Lower lobe of right lung (tissue), 2 donors: ENCODE measurements at regions not wholly inside any gene's neighbourhood (a gene's known extent, or its start where the extent isn't known, plus 50 kb on each side); places are given as distances from the start of the nearest gene placed in this dataset.
A peak's percentile ranks its signal among the peaks of the same experiment; 100 is the strongest.

Experiments
- ATAC-seq, 2 donors: fragments of 200-7000 bp; cut with Tn5 transposase; one replicate each; pipeline ENCODE4 v1.9.1; 2020 to 2022; ENCODE audit warnings: mild to moderate bottlenecking in 2 of 2, moderate library complexity in 2 of 2
- DNase-seq: peaks from one replicate; pipeline ENCODE4 v3.0.0-alpha.2; 2020
- H3K27ac ChIP-seq: fragments of 200-600 bp; one replicate; pipeline ENCODE4 v1.8.0; 2022
- H3K27me3 ChIP-seq: fragments of 200-600 bp; one replicate; pipeline ENCODE4 v1.8.0; 2022; ENCODE audit warnings: low read depth
- H3K36me3 ChIP-seq: fragments of 200-600 bp; one replicate; pipeline ENCODE4 v1.8.0; 2022; ENCODE audit warnings: mild to moderate bottlenecking
- H3K4me1 ChIP-seq: fragments of 200-600 bp; one replicate; pipeline ENCODE4 v1.8.0; 2022
- H3K4me3 ChIP-seq: fragments of 200-600 bp; one replicate; pipeline ENCODE4 v1.8.0; 2022; ENCODE audit warnings: mild to moderate bottlenecking
- H3K9me3 ChIP-seq: fragments of 200-600 bp; one replicate; pipeline ENCODE4 v1.8.0; 2022
- intact Hi-C: fragments of 100-400 bp; cut with DNase I; formaldehyde crosslinking; loops from one replicate; pipeline ENCODE4 v1.11.0; 2022
- TF ChIP-seq, protein P1 (sequence below): fragments of 200-600 bp; IDR thresholded peaks from one replicate; pipeline ENCODE4 v1.8.0; 2022; ENCODE audit warnings: antibody characterized with exemption, mild to moderate bottlenecking
- donor health status: DM: no; HTN: yes; CAD: no; lungs with severe emphysema.

DNA sequence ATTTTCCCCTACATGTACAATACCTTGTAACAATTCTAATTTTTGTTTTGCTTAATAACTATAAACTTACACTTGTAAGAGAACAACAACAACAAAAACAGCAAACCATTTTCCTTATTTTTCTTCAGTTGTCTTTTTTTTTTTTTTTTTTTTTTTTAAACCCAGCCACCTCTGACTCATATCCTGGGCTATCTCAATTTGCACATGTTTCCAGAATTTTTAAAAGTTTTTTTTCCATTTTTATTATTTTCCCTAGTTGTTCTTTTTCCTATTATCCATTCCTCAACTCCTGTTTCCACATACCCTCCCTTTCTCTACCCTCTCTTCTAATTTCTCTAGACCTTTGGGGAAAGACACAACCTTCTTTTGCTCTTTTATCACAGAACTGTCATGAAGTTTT, 112.5 kb downstream of the EFEMP1 start:
- Histone ChIP-seq H3K27me3 (no peaks in the 10 kb centered on the region), H3K36me3 (no peaks in the 10 kb centered on the region), H3K27ac (no peak overlapping the region), H3K9me3 (no peaks in the 10 kb centered on the region), H3K4me3 (no peak overlapping the region), H3K4me1 (no peaks in the 10 kb centered on the region)
- TF ChIP-seq, protein P1, sequence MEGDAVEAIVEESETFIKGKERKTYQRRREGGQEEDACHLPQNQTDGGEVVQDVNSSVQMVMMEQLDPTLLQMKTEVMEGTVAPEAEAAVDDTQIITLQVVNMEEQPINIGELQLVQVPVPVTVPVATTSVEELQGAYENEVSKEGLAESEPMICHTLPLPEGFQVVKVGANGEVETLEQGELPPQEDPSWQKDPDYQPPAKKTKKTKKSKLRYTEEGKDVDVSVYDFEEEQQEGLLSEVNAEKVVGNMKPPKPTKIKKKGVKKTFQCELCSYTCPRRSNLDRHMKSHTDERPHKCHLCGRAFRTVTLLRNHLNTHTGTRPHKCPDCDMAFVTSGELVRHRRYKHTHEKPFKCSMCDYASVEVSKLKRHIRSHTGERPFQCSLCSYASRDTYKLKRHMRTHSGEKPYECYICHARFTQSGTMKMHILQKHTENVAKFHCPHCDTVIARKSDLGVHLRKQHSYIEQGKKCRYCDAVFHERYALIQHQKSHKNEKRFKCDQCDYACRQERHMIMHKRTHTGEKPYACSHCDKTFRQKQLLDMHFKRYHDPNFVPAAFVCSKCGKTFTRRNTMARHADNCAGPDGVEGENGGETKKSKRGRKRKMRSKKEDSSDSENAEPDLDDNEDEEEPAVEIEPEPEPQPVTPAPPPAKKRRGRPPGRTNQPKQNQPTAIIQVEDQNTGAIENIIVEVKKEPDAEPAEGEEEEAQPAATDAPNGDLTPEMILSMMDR = no peak
- ATAC-seq (no peak), DNase-seq (no peak)
- intact Hi-C loops = no loop called here

DNA sequence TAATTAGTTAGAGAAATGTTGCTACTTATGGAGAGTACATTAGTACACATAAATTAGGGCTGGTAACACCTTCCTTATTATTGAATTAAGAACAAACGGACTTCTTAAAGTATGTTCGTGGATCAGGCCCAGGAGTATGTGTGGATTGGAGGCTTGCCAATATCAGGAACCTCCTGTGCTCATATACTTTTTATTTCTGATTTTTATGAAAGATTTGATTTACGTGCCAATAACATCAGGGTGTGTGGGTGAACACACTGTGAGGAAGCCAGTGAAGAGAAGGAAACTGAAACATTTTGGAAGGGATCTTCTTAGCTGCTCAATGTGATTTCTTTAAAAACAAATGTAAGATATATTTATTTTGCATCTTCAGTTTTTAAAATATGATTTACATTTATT, 113.0 kb downstream of the EFEMP1 start:
- no peaks in the 10 kb centered on the region for H3K4me1 ChIP-seq
- H3K27me3 ChIP-seq = no peaks in the 10 kb centered on the region
- intact Hi-C loops = no loop called here
- no peak overlapping the region for H3K4me3 ChIP-seq
- DNase-seq (no peak), ATAC-seq (no peak)
- no peaks in the 10 kb centered on the region for H3K9me3 ChIP-seq
- H3K36me3 ChIP-seq = no peaks in the 10 kb centered on the region
- H3K27ac ChIP-seq = no peak overlapping the region
- TF ChIP-seq, protein P1 = no peak

DNA sequence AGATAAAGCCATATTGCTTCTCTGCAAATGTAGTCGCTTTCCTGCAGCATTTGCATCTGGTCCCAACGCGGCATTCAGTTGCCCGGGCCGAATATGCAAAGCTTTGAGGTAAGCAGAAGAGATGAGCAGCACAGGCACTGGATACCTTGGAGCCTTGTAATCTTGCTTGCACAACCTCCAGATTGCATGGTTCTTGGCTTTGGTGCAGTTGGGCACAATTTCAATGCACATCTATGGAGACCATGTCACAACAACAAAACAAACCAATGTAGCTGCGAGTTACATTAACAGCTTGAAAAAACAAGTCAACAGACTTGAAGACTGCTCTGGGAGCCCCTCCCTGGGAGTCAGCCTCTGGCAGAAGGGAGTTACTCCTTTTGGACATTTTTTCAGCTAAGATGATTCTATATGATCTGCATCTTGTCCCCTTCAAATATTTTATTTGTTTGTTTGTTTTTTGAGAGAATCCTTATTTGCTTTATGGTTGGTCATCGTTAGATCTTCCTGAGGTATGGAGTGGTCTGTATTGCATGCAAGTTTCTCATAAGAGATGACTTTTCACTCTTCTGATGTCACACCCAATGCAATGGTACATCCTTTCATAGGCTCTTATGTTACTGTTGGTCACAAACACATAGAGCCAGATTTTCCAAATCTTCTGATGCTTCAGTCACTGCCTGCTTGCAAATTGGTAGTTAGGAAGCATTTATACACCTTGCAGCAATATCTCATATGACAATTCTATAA, 113.5 kb downstream of the EFEMP1 start:
- Histone ChIP-seq H3K4me3 (no peak overlapping the region), H3K27me3 (no peaks in the 10 kb centered on the region), H3K36me3 (no peaks in the 10 kb centered on the region), H3K27ac (no peak overlapping the region), H3K4me1 (no peaks in the 10 kb centered on the region), H3K9me3 (no peaks in the 10 kb centered on the region)
- ATAC-seq (peak; percentile 41 to 54), DNase-seq (no peak)
- intact Hi-C loops = no loop called here
- TF ChIP-seq, protein P1 = no peak

DNA sequence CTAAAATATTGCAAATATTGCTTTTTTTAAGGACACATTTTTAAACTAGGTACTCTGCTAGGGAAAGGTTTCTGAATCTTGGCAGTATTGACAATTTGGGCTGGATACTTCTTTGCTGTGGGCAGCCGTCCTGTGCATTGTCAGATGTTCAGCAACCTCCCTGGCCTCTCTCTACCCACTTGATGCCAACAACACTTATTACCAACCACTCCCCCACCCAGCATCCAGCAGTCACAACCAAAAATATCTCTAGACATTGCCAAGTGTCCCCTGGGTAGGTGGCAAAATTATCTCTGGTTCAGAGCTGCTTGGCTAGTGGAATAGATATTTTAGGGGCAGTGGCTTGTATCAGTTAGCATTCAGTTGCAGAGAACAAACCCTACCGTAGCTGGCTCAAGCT, 114.3 kb upstream of the PNPT1 start:
- no peak for ATAC-seq

DNA sequence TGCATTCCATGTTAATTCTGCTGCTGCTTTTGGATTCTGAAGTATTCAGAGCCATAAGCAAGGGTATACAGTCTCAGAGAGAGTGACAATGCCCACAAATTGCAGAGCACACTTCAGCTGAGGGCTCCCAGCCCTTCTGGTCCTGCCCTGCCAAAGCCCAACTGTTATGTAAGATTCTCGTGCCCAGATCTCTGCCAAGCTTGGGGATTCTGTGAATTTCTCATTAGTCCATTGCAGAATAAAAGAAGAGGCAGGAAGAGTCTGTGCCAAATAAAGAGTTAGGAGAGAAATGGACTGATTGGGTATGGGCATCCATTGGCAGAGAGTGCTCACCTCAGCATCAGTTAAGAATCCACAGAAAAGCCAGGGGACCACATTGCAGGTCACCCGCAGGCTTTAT, 112.0 kb upstream of the PNPT1 start:
- TF ChIP-seq, protein P1 = no peak
- ATAC-seq (peak in 1 of 2 donors; percentile 64), DNase-seq (no peak)
- intact Hi-C loops = no loop called here
- no peak overlapping the region for H3K4me3 ChIP-seq
- peaks cover 5% of the 10 kb centered on the region for H3K4me1 ChIP-seq
- no peak overlapping the region for H3K27ac ChIP-seq
- no peaks in the 10 kb centered on the region for H3K9me3 ChIP-seq
- no peaks in the 10 kb centered on the region for H3K27me3 ChIP-seq
- no peaks in the 10 kb centered on the region for H3K36me3 ChIP-seq

More for the DNA sequence above, 114.3 kb upstream of the PNPT1 start:
- intact Hi-C loops = no loop called here
- no peak overlapping the region for H3K27ac ChIP-seq
- no peak for DNase-seq
- H3K36me3 ChIP-seq = no peaks in the 10 kb centered on the region
- no peaks in the 10 kb centered on the region for H3K9me3 ChIP-seq
- TF ChIP-seq, protein P1 = no peak
- H3K27me3 ChIP-seq = no peaks in the 10 kb centered on the region
- no peaks in the 10 kb centered on the region for H3K4me1 ChIP-seq
- no peak overlapping the region for H3K4me3 ChIP-seq
